GM23248 (cell line): ENCODE measurements at regions not wholly inside any gene's neighbourhood (a gene's known extent, or its start where the extent isn't known, plus 50 kb on each side); places are given as distances from the start of the nearest gene placed in this dataset.

Experiments
- DNase-seq: peaks from one replicate; pipeline ENCODE4 v3.0.0-alpha.2; 2015
- H2AFZ ChIP-seq: fragments of 200-600 bp; sonication (generic); 2 replicates; pipeline ENCODE4 v1.6.1; 2016; ENCODE audit warnings: antibody characterized with exemption
- H3F3A ChIP-seq: fragments of 200-600 bp; sonication (generic); 2 replicates; pipeline ENCODE4 v1.6.1; 2016; ENCODE audit warnings: mild to moderate bottlenecking, antibody characterized with exemption, mixed run types; ENCODE audit not compliant: insufficient read depth
- H3K27ac ChIP-seq: fragments of 200-600 bp; sonication (generic); 2 replicates; pipeline ENCODE4 v1.5.1; 2016; ENCODE audit warnings: mild to moderate bottlenecking
- H3K27me3 ChIP-seq: fragments of 200-600 bp; sonication (generic); replicated peaks from 2 replicates; pipeline ENCODE4 v1.6.1; 2016; ENCODE audit warnings: mild to moderate bottlenecking; ENCODE audit not compliant: insufficient read depth
- H3K36me3 ChIP-seq: fragments of 200-600 bp; sonication (generic); 2 replicates; pipeline ENCODE4 v1.6.1; 2016; ENCODE audit warnings: low read depth, mild to moderate bottlenecking
- H3K4me1 ChIP-seq: fragments of 200-600 bp; sonication (generic); 2 replicates; pipeline ENCODE4 v1.6.1; 2016; ENCODE audit warnings: mild to moderate bottlenecking; ENCODE audit not compliant: insufficient read depth
- H3K4me2 ChIP-seq: fragments of 200-600 bp; sonication (generic); one replicate; pipeline ENCODE4 v1.6.1; 2016; ENCODE audit warnings: mild to moderate bottlenecking; ENCODE audit not compliant: unreplicated experiment
- H3K4me3 ChIP-seq: fragments of 200-600 bp; sonication (generic); 2 replicates; pipeline ENCODE4 v1.5.1; 2016; ENCODE audit warnings: mild to moderate bottlenecking
- H3K79me2 ChIP-seq: fragments of 200-600 bp; sonication (generic); 2 replicates; pipeline ENCODE4 v1.6.1; 2016; ENCODE audit warnings: mild to moderate bottlenecking; ENCODE audit not compliant: insufficient read depth
- H3K9ac ChIP-seq: fragments of 200-600 bp; sonication (generic); 2 replicates; pipeline ENCODE4 v1.6.1; 2016; ENCODE audit warnings: mild to moderate bottlenecking
- H3K9me2 ChIP-seq: fragments of 200-600 bp; sonication (generic); 2 replicates; pipeline ENCODE4 v1.6.1; 2016; ENCODE audit warnings: mixed run types, mild to moderate bottlenecking, moderate library complexity; ENCODE audit not compliant: insufficient read depth
- H3K9me3 ChIP-seq: fragments of 200-600 bp; sonication (generic); one replicate; pipeline ENCODE4 v1.6.1; 2017; ENCODE audit warnings: low read depth
- H4K20me1 ChIP-seq: fragments of 200-600 bp; sonication (generic); 2 replicates; pipeline ENCODE4 v1.6.0; 2016; ENCODE audit not compliant: insufficient read depth
- EZH2 ChIP-seq: fragments of 200-600 bp; sonication (generic); IDR thresholded peaks from 2 replicates; pipeline ENCODE4 v1.6.1; 2018; ENCODE audit warnings: antibody characterized with exemption, mild to moderate bottlenecking; ENCODE audit not compliant: insufficient read depth, poor library complexity, severe bottlenecking
- EZH2phosphoT487 ChIP-seq: fragments of 200-600 bp; sonication (generic); IDR thresholded peaks from 2 replicates; pipeline ENCODE4 v1.6.1; 2018; ENCODE audit warnings: antibody characterized with exemption, moderate library complexity, mild to moderate bottlenecking, low read depth; ENCODE audit not compliant: insufficient read depth
- WGBS, 2 experiments: methylation state at CpG; one replicate each; pipeline ENCODE4 v1.1.6; 2015 to 2017; ENCODE audit warnings: low lambda C conversion rate in 2 of 2, low coverage in 1 of 2; ENCODE audit errors: missing lambda C conversion rate in 2 of 2; 5-methylcytosine and 5-hydroxymethylcytosine counted together
- in situ Hi-C: fragments of 300-500 bp; cut with MboI; formaldehyde crosslinking; loops from 2 replicates; pipeline ENCODE4 v1.15.0; 2020

DNA sequence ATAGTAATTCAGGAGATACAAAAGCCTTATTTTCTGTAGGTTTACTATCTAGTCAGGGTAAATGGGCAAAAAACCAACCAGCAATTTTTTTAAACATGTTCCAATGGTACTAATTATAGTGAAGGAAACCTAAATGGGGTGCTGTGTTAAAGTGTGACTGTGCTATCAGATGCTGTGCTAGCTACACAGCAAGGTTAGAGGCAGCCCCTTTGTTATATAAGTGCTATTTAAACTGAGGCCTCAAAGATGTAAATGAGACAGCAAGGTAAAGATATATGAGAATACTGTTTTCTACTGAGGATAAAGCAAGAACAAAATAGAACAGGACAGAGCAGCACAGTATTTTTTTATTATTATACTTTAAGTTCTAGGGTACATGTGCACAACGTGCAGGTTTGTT lies 305.4 kb upstream of the RGS18 start:
- no peak overlapping the region for H3K9ac ChIP-seq
- DNase-seq: no peak
- no peaks in the 10 kb centered on the region for H3F3A ChIP-seq
- WGBS, 2 experiments: 11 to 19% methylated on average over 1 of the region's 1 CpG
- no peaks in the 10 kb centered on the region for H3K4me1 ChIP-seq
- H3K4me3 ChIP-seq: no peak overlapping the region
- no peaks in the 10 kb centered on the region for H3K9me2 ChIP-seq
- no peak overlapping the region for H3K27ac ChIP-seq
- no peak overlapping the region for H2AFZ ChIP-seq
- no peaks in the 10 kb centered on the region for H3K27me3 ChIP-seq
- no peak overlapping the region for H3K4me2 ChIP-seq
- no peaks in the 10 kb centered on the region for H3K36me3 ChIP-seq
- H4K20me1 ChIP-seq: no peaks in the 10 kb centered on the region
- in situ Hi-C loops: no loop called here
- TF ChIP-seq EZH2phosphoT487 (no peak), EZH2 (no peak)
- no peaks in the 10 kb centered on the region for H3K9me3 ChIP-seq
- no peaks in the 10 kb centered on the region for H3K79me2 ChIP-seq

DNA sequence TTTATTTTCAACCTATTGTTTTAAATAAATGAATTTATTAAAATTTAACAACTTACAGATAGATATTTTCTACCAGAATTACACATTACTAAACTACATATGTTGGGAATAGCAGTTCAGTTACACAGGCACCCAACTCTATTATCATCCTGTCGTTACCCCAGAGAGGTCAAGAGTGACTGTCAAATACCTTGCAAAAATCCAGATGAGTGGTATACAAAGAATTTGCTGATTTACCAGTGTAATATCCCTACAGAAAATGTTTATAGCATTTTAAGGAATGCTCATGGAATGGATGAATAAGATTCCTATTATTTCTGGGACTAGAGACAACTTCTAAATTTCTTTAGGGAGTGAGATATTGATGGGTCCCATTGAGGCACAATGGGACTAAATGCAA lies 300.7 kb upstream of the RGS18 start:
- no peaks in the 10 kb centered on the region for H3K9me3 ChIP-seq
- TF ChIP-seq EZH2 (no peak), EZH2phosphoT487 (no peak)
- no peak for DNase-seq
- H3K27me3 ChIP-seq: no peaks in the 10 kb centered on the region
- no peak overlapping the region for H3K4me3 ChIP-seq
- H3F3A ChIP-seq: no peaks in the 10 kb centered on the region
- no peak overlapping the region for H2AFZ ChIP-seq
- H3K4me2 ChIP-seq: no peak overlapping the region
- in situ Hi-C loops: no loop called here
- H3K9me2 ChIP-seq: no peaks in the 10 kb centered on the region
- 3 to 9% methylated on average over 1 of the region's 1 CpG for WGBS, 2 experiments
- H4K20me1 ChIP-seq: no peaks in the 10 kb centered on the region
- H3K27ac ChIP-seq: no peak overlapping the region
- no peaks in the 10 kb centered on the region for H3K36me3 ChIP-seq
- H3K79me2 ChIP-seq: no peaks in the 10 kb centered on the region
- H3K9ac ChIP-seq: no peak overlapping the region
- H3K4me1 ChIP-seq: no peaks in the 10 kb centered on the region

GRCh38 chr1:191865479-191865878 lies 292.8 kb upstream of the RGS18 start:
- no peak for DNase-seq
- no peak overlapping the region for H3K27ac ChIP-seq
- TF ChIP-seq EZH2phosphoT487: no peak
- no peak for TF ChIP-seq EZH2
- 5% methylated on average over 6 of the region's 6 CpGs for whole genome bisulfite sequencing, 2 experiments
- no peaks in the 10 kb centered on the region for H3K36me3 ChIP-seq
- H3K9me3 ChIP-seq: no peaks in the 10 kb centered on the region
- H3K9ac ChIP-seq: no peak overlapping the region
- H3K4me2 ChIP-seq: no peak overlapping the region
- H3K27me3 ChIP-seq: no peaks in the 10 kb centered on the region
- in situ Hi-C loops: no loop called here
- H3K4me3 ChIP-seq: no peak overlapping the region
- H3K9me2 ChIP-seq: no peaks in the 10 kb centered on the region
- H3K79me2 ChIP-seq: no peaks in the 10 kb centered on the region
- no peaks in the 10 kb centered on the region for H4K20me1 ChIP-seq
- no peak overlapping the region for H2AFZ ChIP-seq
- no peaks in the 10 kb centered on the region for H3F3A ChIP-seq
- no peaks in the 10 kb centered on the region for H3K4me1 ChIP-seq

DNA sequence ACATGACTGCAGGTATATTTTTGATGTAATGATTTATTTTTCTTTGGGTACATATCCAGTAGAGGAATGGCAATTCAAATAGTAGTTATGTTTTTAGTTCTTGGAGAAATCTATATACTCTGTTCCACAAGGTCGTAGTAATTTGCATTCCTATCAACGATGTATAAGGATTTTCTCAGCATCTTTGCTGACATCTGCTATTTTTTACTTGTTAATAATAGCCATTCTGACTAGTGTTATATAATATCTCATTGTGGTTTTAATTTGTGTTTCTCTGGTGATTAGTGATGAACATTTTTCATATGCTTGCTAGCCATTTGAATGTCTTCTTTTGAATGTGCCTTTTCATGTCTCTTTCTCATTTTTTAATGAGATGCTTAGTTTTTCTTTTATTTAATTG lies 292.1 kb upstream of the RGS18 start:
- TF ChIP-seq EZH2phosphoT487: no peak
- TF ChIP-seq EZH2: no peak
- no peaks in the 10 kb centered on the region for H3K36me3 ChIP-seq
- in situ Hi-C loops: no loop called here
- H3F3A ChIP-seq: no peaks in the 10 kb centered on the region
- 28 to 29% methylated on average over 2 of the region's 2 CpGs for WGBS, 2 experiments
- H3K4me3 ChIP-seq: no peak overlapping the region
- DNase-seq: no peak
- no peak overlapping the region for H2AFZ ChIP-seq
- H3K79me2 ChIP-seq: no peaks in the 10 kb centered on the region
- no peaks in the 10 kb centered on the region for H3K4me1 ChIP-seq
- no peak overlapping the region for H3K4me2 ChIP-seq
- no peak overlapping the region for H3K9ac ChIP-seq
- H3K27ac ChIP-seq: no peak overlapping the region
- no peaks in the 10 kb centered on the region for H3K27me3 ChIP-seq
- H3K9me2 ChIP-seq: no peaks in the 10 kb centered on the region
- H4K20me1 ChIP-seq: no peaks in the 10 kb centered on the region
- H3K9me3 ChIP-seq: no peaks in the 10 kb centered on the region

GRCh38 chr1:191869790-191870312 lies 288.4 kb upstream of the RGS18 start:
- in situ Hi-C loops: no loop called here
- WGBS, 2 experiments: 10 to 12% methylated on average over 3 of the region's 3 CpGs
- no peak overlapping the region for H3K9ac ChIP-seq

More at GRCh38 chr1:191869790-191870312, 288.4 kb upstream of the RGS18 start:
- no peak for TF ChIP-seq EZH2phosphoT487
- TF ChIP-seq EZH2: no peak
- Histone ChIP-seq H2AFZ (no peak overlapping the region), H4K20me1 (no peaks in the 10 kb centered on the region), H3K9me3 (no peaks in the 10 kb centered on the region), H3K4me3 (no peak overlapping the region), H3K4me2 (no peak overlapping the region), H3K27me3 (no peaks in the 10 kb centered on the region), H3K4me1 (no peaks in the 10 kb centered on the region), H3K9me2 (no peaks in the 10 kb centered on the region), H3K27ac (no peak overlapping the region), H3F3A (no peaks in the 10 kb centered on the region), H3K36me3 (no peaks in the 10 kb centered on the region), H3K79me2 (no peaks in the 10 kb centered on the region)
- DNase-seq: no peak
